ENCODE measurements at regions not wholly inside any gene's neighbourhood (a gene's known extent, or its start where the extent isn't known, plus 50 kb on each side); places are given as distances from the start of the nearest gene placed in this dataset.

- peaks cover 3% of the 10 kb centered on the region for H3K4me1 ChIP-seq (ENCODE audit: control insufficient read depth, insufficient read depth, low read length)
- WGBS (ENCODE audit: insufficient coverage): 61% methylated on average over 30 of the region's 36 CpGs
- no peak overlapping the region for H3K4me3 ChIP-seq (ENCODE audit: low read length)
- peaks cover 7% of the 10 kb centered on the region for H3K9me3 ChIP-seq (replicated peaks; ENCODE audit: control insufficient read depth, low read depth, low read length)
- H3K27ac ChIP-seq (ENCODE audit: low read length): no peak overlapping the region
- no peak for DNase-seq
- peaks cover 21% of the 10 kb centered on the region for H3K27me3 ChIP-seq (ENCODE audit: control insufficient read depth, insufficient read depth, low read length)
- H3K36me3 ChIP-seq (ENCODE audit: control insufficient read depth, insufficient read depth, low read length): no peaks in the 10 kb centered on the region
Measured at GRCh38 chr1:5713101-5714010, 278.9 kb downstream of the NPHP4 start.

GRCh38 chr1:5711956-5712645 lies 280.1 kb downstream of the NPHP4 start:
- Histone ChIP-seq H3K4me3 (ENCODE audit: low read length) (no peak overlapping the region), H3K4me1 (ENCODE audit: control insufficient read depth, insufficient read depth, low read length) (no peaks in the 10 kb centered on the region), H3K27me3 (ENCODE audit: control insufficient read depth, insufficient read depth, low read length) (peaks cover 13% of the 10 kb centered on the region), H3K36me3 (ENCODE audit: control insufficient read depth, insufficient read depth, low read length) (no peaks in the 10 kb centered on the region), H3K27ac (ENCODE audit: low read length) (no peak overlapping the region), H3K9me3 (replicated peaks; ENCODE audit: control insufficient read depth, low read depth, low read length) (peaks cover 7% of the 10 kb centered on the region)
- DNase-seq: no peak
- 92% methylated on average over 45 of the region's 45 CpGs for whole genome bisulfite sequencing (ENCODE audit: insufficient coverage)

GRCh38 chr1:5711079-5711478 lies 281.1 kb downstream of the NPHP4 start:
- WGBS (ENCODE audit: insufficient coverage): 63% methylated on average over 2 of the region's 7 CpGs
- Histone ChIP-seq H3K4me3 (ENCODE audit: low read length) (no peak overlapping the region), H3K36me3 (ENCODE audit: control insufficient read depth, insufficient read depth, low read length) (no peaks in the 10 kb centered on the region), H3K27me3 (ENCODE audit: control insufficient read depth, insufficient read depth, low read length) (peaks cover 9% of the 10 kb centered on the region), H3K9me3 (replicated peaks; ENCODE audit: control insufficient read depth, low read depth, low read length) (peaks cover 7% of the 10 kb centered on the region), H3K27ac (ENCODE audit: low read length) (no peak overlapping the region), H3K4me1 (ENCODE audit: control insufficient read depth, insufficient read depth, low read length) (no peaks in the 10 kb centered on the region)
- no peak for DNase-seq

- Histone ChIP-seq H3K4me3 (ENCODE audit: low read length) (no peak overlapping the region), H3K27me3 (ENCODE audit: control insufficient read depth, insufficient read depth, low read length) (peaks cover 9% of the 10 kb centered on the region), H3K36me3 (ENCODE audit: control insufficient read depth, insufficient read depth, low read length) (no peaks in the 10 kb centered on the region), H3K9me3 (replicated peaks; ENCODE audit: control insufficient read depth, low read depth, low read length) (no peaks in the 10 kb centered on the region), H3K27ac (ENCODE audit: low read length) (no peak overlapping the region), H3K4me1 (ENCODE audit: control insufficient read depth, insufficient read depth, low read length) (no peaks in the 10 kb centered on the region)
- DNase-seq: no peak
- WGBS (ENCODE audit: insufficient coverage): 36% methylated on average over 2 of the region's 3 CpGs
Measured at GRCh38 chr1:5709976-5710375, 282.2 kb downstream of the NPHP4 start.

GRCh38 chr1:5709461-5709975 lies 282.7 kb downstream of the NPHP4 start:
- Histone ChIP-seq H3K36me3 (ENCODE audit: control insufficient read depth, insufficient read depth, low read length) (no peaks in the 10 kb centered on the region), H3K9me3 (replicated peaks; ENCODE audit: control insufficient read depth, low read depth, low read length) (no peaks in the 10 kb centered on the region), H3K4me3 (ENCODE audit: low read length) (no peak overlapping the region), H3K4me1 (ENCODE audit: control insufficient read depth, insufficient read depth, low read length) (no peaks in the 10 kb centered on the region), H3K27ac (ENCODE audit: low read length) (no peak overlapping the region), H3K27me3 (ENCODE audit: control insufficient read depth, insufficient read depth, low read length) (peaks cover 9% of the 10 kb centered on the region)
- WGBS (ENCODE audit: insufficient coverage): 61% methylated on average over 4 of the region's 6 CpGs
- DNase-seq: peak; percentile 11

- H3K27me3 ChIP-seq (ENCODE audit: control insufficient read depth, insufficient read depth, low read length): peaks cover 9% of the 10 kb centered on the region
- H3K4me1 ChIP-seq (ENCODE audit: control insufficient read depth, insufficient read depth, low read length): no peaks in the 10 kb centered on the region
- no peak overlapping the region for H3K4me3 ChIP-seq (ENCODE audit: low read length)
- no peak overlapping the region for H3K27ac ChIP-seq (ENCODE audit: low read length)
- H3K9me3 ChIP-seq (replicated peaks; ENCODE audit: control insufficient read depth, low read depth, low read length): no peaks in the 10 kb centered on the region
- DNase-seq: no peak
- 86% methylated on average over 14 of the region's 27 CpGs for WGBS (ENCODE audit: insufficient coverage)
- H3K36me3 ChIP-seq (ENCODE audit: control insufficient read depth, insufficient read depth, low read length): no peaks in the 10 kb centered on the region
Measured at GRCh38 chr1:5708346-5709245, 283.6 kb downstream of the NPHP4 start.

- H3K27ac ChIP-seq (ENCODE audit: low read length): no peak overlapping the region
- H3K36me3 ChIP-seq (ENCODE audit: control insufficient read depth, insufficient read depth, low read length): no peaks in the 10 kb centered on the region
- no peak overlapping the region for H3K4me3 ChIP-seq (ENCODE audit: low read length)
- no peaks in the 10 kb centered on the region for H3K4me1 ChIP-seq (ENCODE audit: control insufficient read depth, insufficient read depth, low read length)
- no peak for DNase-seq
- 96% methylated on average over 3 of the region's 12 CpGs for WGBS (ENCODE audit: insufficient coverage)
- no peaks in the 10 kb centered on the region for H3K9me3 ChIP-seq (replicated peaks; ENCODE audit: control insufficient read depth, low read depth, low read length)
- H3K27me3 ChIP-seq (ENCODE audit: control insufficient read depth, insufficient read depth, low read length): peaks cover 5% of the 10 kb centered on the region
Measured at GRCh38 chr1:5707566-5708345, 284.5 kb downstream of the NPHP4 start.

GRCh38 chr1:5706239-5706638 lies 286.0 kb downstream of the NPHP4 start:
- WGBS (ENCODE audit: insufficient coverage): 80% methylated on average over 4 of the region's 5 CpGs
- Histone ChIP-seq H3K4me1 (ENCODE audit: control insufficient read depth, insufficient read depth, low read length) (no peaks in the 10 kb centered on the region), H3K27ac (ENCODE audit: low read length) (no peak overlapping the region), H3K4me3 (ENCODE audit: low read length) (no peak overlapping the region), H3K27me3 (ENCODE audit: control insufficient read depth, insufficient read depth, low read length) (peaks cover 2% of the 10 kb centered on the region), H3K9me3 (replicated peaks; ENCODE audit: control insufficient read depth, low read depth, low read length) (no peaks in the 10 kb centered on the region), H3K36me3 (ENCODE audit: control insufficient read depth, insufficient read depth, low read length) (no peaks in the 10 kb centered on the region)
- no peak for DNase-seq

GRCh38 chr1:5705751-5706150 lies 286.5 kb downstream of the NPHP4 start:
- no peak overlapping the region for H3K4me3 ChIP-seq (ENCODE audit: low read length)
- peaks cover 2% of the 10 kb centered on the region for H3K27me3 ChIP-seq (ENCODE audit: control insufficient read depth, insufficient read depth, low read length)
- no peaks in the 10 kb centered on the region for H3K4me1 ChIP-seq (ENCODE audit: control insufficient read depth, insufficient read depth, low read length)
- no peak overlapping the region for H3K27ac ChIP-seq (ENCODE audit: low read length)
- H3K36me3 ChIP-seq (ENCODE audit: control insufficient read depth, insufficient read depth, low read length): no peaks in the 10 kb centered on the region
- WGBS (ENCODE audit: insufficient coverage): 62% methylated on average over 2 of the region's 10 CpGs
- no peaks in the 10 kb centered on the region for H3K9me3 ChIP-seq (replicated peaks; ENCODE audit: control insufficient read depth, low read depth, low read length)
- DNase-seq: no peak
